GM20000 (cell line): ENCODE measurements at regions not wholly inside any gene's neighbourhood (a gene's known extent, or its start where the extent isn't known, plus 50 kb on each side); places are given as distances from the start of the nearest gene placed in this dataset.

Experiments
- DNase-seq: peaks from one replicate; pipeline ENCODE4 v3.0.0; 2012; ENCODE audit warnings: low spot score
- CTCF ChIP-seq: IDR thresholded peaks from 2 replicates; pipeline ENCODE4 v1.5.1; 2012; ENCODE audit warnings: mild to moderate bottlenecking, control low read depth; ENCODE audit errors: extremely low read depth, missing control alignments

DNA sequence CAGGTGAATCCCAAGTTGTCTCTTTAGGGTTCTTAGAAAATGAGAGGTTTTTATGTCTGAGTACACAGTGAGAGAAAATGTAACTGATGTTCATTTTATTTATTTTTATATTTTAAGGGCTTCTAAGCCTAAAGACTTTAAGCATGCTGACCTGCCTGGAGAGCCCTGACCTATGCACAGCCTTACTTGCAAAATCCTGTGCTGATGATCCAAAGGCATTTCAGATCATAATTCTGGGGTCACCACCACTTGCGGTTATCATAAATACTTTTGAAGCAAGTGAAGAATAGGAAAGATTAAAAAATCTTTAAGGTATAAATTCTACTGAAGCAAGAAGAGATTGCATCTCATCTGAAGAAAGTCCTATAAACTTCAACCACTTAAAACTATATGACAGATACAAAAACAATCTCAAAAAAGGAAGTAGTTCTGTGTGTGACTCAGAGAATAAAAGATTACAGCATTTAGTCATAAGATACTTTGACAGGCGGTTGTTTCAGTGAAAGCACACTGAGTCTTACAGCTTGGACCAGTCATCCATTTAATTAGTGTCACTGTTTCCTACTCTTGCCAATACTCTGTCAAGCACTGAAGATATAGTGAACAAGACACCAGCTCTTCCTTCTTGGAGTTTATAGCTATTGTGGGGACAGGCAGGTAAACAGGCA is 245.2 kb upstream of the DIPK2B start:
- no peak for TF ChIP-seq CTCF
- no peak for DNase-seq

- DNase-seq, result no peak
- no peak for TF ChIP-seq CTCF
Observed at GRCh38 chrX:45437186-45437585, 236.5 kb upstream of the DIPK2B start.

DNA sequence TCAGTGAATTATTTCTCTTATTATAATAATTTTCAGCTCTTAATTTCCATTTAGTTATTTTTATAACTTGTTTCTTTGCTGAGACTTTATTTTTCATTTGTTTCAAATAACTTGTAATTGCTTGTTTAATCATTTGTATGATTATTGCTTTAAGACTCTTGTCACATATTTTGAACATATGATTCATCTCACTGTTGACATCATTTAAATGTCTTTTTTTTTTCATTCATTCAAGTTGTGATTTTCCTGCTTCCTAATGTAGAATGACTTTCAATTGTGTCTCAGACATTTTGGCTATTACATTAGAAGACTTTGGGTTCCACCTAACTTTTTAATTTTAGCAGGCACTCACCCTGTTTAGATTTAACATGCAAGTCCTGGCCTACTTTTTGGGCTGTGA is 234.8 kb upstream of the DIPK2B start:
- DNase-seq, result no peak
- no peak for TF ChIP-seq CTCF

DNA sequence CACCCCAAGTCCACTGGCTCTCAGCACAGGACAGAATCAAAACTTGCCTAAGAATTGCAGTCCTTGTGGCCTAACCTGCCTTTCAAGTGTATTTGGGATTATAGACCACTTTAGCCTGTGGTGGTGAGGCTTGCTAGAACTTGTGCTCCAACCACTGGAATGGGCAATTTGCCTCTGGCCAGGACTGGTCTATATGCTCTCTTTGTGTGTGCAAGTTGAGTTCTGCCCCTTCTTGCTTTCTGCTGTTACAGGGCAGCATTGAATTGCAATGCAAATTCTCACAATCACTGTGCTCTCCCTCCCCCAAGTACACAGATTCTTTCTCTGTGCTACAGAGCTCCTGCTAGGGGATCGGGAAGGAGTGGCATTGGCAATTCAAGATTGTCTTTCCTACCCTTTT is 233.6 kb upstream of the DIPK2B start:
- TF ChIP-seq CTCF, result no peak
- DNase-seq, result no peak

DNA sequence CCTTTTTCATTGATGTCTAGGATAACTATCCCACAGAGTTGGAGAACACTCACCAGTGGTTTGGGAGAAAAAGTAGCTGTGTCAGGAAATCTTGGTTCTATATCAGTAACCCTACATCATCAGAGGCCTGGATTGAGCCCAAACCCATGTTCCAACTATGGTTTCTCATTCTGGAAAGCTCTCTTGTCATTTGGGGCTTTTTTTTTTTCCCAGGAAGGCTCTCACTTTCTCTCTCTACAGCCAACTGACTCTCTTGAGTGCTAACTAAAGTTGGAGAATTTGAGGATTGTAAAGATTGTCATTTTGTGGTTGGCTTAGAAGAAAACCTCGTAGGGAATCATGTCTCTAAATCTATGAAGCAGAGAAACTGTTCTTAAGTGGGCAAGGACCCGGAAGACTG is 228.2 kb upstream of the DIPK2B start:
- no peak for TF ChIP-seq CTCF
- no peak for DNase-seq

DNA sequence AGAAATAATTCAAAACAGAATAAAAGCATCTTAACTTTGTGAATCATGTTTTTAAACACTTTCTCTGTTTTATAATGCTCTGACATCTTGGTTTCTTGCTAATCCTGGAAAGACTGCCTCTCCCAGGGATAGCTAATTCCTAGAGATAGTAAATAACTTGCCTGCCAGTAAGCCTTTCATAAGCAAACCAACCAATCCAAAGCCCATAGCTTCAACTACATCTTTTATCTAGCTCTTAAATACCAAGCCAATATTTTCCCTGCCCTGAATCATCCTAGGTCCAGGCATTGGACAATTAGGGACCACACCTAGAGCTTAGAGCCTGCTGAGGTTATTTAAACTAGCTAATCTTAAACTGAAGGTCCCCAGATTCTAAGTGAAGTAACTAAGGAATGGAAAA is 223.7 kb upstream of the DIPK2B start:
- TF ChIP-seq CTCF, result no peak
- no peak for DNase-seq

GRCh38 chrX:45422216-45422925 is 221.7 kb upstream of the DIPK2B start:
- DNase-seq, result no peak
- no peak for TF ChIP-seq CTCF
